GM19463 (cell line): ENCODE measurements at regions not wholly inside any gene's neighbourhood (a gene's known extent, or its start where the extent isn't known, plus 50 kb on each side); places are given as distances from the start of the nearest gene placed in this dataset.
"Not testable (repeated sequence)": the region's sequence is repeated elsewhere in the genome, so short reads cannot be mapped to it uniquely, and the experiment has no call there.

ENCODE experiments used
- ATAC-seq: cut with Tn5 transposase; IDR thresholded peaks from one replicate; pipeline ENCODE4 v1.9.1; 2021; ENCODE audit warnings: mild to moderate bottlenecking, moderate library complexity; ENCODE audit not compliant: unreplicated experiment

GRCh38 chr7:6882321-6882721 is 56.2 kb upstream of the CCZ1B start:
- ATAC-seq = not testable (repeated sequence)

DNA sequence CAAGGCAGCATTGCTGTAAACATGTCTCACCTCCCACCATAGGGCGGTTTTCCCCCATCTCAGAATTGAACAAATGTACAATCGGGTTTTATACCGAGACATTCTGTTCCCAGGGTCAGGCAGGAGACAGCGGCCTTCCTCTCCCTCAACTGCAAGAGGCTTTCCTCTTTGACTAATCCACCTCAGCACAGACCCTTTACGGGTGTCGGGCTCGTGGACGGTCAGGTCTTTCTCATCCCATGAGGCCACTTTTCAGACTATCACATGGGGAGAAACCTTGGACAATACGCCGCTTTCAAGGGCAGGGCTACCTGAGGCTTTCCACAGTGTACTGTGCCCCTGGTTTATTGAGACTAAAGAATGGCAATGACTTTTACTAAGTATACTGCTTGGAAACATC is 57.7 kb upstream of the CCZ1B start:
- not testable (repeated sequence) for ATAC-seq

DNA sequence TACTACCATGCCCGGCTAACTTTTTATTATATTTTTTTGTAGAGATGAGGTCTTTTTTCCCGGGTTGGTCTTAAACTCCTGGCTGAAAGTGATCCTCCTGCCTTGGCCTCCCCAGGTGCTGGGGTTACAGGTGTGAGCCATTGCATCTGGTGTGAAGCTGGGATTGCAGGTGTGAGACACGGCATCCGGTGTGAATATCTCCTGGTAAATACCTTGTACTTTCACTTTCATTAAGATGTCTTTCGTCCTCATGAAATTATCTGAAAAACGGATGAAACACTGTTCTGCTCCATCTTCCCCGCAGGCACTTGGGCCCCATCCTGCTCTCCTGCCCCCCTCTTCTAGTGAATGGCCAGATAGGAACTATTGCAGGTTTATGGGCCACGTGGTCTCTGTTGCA is 60.1 kb upstream of the CCZ1B start:
- ATAC-seq = no peak

DNA sequence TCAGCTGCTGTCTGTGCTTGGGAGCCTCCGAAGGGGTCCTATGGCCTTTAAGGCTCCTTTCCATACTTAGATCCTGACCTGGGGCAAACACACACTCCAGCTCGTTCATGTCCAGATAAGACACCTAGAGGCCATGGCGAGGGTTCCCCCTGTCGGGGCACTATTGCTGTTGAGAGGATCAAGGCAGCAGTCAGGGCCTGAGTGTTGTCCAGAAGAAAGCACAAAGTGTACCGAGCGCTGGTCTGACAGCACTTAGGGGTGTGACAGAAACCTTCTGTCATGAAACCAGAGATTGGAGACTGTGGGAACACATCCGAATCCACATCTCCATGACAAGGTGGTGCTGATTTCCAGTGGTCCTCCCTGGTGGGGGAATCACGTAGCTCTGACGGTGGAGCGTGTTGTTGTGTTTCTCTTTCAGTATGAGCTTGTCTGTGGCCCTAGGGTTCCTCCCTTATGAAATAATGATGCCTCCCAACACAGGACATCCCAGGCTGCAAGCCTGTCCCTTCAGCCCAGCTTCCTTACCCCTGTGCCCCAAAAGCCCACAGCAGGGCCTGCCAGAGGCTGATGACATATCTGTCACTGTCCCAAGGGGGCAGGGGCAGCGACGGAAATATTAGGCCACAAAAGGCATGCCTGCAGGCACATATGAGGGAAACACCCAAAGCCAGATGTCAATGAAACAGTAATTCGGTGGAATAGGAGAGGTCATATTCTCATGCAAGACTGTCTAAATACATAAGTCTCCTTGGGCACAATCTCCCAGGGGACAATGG is 62.4 kb upstream of the CCZ1B start:
- ATAC-seq = not testable (repeated sequence)

DNA sequence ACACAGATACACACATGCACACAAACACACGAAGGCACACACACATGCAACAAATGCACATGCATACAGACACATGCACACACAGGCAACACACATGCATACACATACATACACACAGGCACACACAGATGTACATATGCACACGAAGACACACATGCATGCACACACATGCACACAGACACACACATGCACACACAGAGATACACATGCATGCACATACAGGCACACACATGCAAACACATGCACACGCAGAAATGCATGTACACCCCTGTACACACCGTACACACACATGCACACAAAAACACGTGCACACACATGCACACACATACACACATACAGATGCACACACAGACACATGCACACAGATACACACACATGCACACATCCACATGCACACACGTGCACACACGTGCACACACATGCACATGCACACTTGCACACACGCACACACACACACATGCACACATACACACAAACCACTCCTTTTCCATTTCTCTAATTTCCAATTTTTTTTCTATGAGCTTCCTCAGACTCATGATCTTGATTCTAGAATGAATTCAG is 63.3 kb upstream of the CCZ1B start:
- no peak for ATAC-seq

GRCh38 chr7:6902097-6902518 is 76.0 kb upstream of the CCZ1B start:
- ATAC-seq = not testable (repeated sequence)

DNA sequence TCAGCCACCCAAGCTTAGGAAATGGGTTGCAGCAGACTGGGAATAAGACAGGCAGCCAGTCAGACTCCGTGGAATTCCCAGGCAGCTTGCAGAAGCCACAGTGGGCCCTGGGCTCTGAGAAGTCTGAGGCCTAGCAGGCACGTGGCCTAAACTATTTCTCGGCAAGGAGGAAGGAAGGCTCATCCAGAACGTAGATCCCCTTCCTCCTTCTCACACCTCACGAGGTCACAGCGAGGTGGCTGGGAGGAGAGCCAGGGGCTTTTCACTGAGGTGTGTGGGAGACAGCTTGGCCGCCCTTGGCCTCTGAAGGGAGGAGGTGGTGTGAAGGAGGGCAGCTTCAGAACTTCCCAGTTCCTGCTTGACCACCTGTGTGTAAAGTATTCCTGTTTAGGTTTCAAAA is 77.2 kb upstream of the CCZ1B start:
- not testable (repeated sequence) for ATAC-seq

- not testable (repeated sequence) for ATAC-seq
Observed at GRCh38 chr7:6903792-6904191, 77.7 kb upstream of the CCZ1B start.

- ATAC-seq = no peak
Observed at GRCh38 chr7:6917258-6917657, 91.2 kb upstream of the CCZ1B start.

- ATAC-seq = not testable (repeated sequence)
Observed at GRCh38 chr7:6919169-6919568, 93.1 kb upstream of the CCZ1B start.

DNA sequence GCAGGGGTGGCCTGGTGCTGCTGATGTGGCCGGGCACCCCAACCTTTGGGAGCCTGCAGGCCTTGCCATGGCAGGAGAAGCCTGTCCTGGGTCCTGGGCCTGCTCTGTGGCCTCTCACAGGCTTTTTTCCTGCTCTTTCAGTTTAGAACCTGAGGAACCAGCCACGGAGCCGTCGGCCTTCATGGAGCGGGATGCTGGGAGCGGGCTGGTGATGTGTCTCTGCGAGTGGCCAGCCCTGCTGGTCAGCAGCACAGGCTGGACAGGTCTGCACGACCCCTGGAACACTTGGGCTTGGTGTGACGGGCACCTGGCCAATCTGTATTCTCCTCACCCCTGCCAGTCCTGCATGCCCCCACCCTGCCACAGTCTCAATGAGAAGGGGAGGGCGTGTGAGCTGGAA is 98.4 kb upstream of the CCZ1B start:
- ATAC-seq = not testable (repeated sequence)

GRCh38 chr7:6926193-6927174 is 100.4 kb upstream of the CCZ1B start:
- ATAC-seq = not testable (repeated sequence)

- ATAC-seq = not testable (repeated sequence)
Observed at GRCh38 chr7:6927643-6928042, 101.6 kb upstream of the CCZ1B start.

- not testable (repeated sequence) for ATAC-seq
Observed at GRCh38 chr7:6929588-6929987, 103.5 kb upstream of the CCZ1B start.

DNA sequence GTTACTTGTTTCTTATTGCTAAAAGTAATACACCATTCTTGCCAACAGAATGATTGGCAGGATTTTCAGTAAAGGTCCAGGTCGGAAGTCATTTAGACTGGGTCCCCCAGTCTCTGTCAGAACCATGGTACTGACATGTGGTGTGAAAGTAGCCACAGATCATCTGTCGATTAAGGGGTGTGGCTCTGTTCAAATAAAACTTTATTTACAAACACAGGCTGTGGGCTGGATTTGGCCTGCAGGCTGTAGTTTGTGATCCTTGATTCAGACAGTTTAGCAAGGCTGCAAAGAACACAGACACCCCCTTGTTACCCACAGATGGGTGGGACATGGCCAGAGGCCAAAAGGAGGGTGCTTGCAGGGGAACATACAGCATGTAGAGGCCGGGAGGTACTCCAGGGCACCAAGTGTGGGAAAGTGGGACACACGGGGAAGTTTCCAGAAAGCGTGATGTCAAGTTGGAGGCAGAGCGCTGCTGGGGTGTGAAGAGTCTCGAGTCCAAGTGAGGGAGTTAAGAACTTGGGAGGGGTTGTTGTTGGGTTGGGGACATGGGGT is 104.1 kb upstream of the CCZ1B start:
- ATAC-seq = not testable (repeated sequence)

DNA sequence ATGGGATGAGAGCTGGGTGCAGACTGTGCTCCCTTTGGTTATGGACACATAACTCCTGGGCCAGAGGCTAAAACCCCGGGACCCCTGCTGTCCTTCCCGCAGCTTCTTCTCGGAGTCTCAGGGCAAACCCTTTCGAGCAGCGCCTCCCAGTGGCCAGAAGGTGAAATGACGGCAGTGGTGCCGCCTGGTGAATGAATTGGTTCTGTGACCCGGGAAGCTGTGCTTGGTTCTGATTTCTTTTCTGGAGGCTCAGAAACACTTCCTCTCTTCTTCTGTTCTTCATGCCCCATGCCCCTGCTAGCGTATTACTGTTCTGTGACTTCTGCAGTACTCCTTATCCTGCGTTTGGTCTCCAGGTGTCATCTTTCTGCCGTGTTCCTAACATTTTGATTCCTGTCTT is 104.7 kb upstream of the CCZ1B start:
- not testable (repeated sequence) for ATAC-seq

GRCh38 chr7:6931456-6931855 is 105.4 kb upstream of the CCZ1B start:
- not testable (repeated sequence) for ATAC-seq

GRCh38 chr7:6933954-6934632 is 108.0 kb upstream of the CCZ1B start:
- ATAC-seq = not testable (repeated sequence)

DNA sequence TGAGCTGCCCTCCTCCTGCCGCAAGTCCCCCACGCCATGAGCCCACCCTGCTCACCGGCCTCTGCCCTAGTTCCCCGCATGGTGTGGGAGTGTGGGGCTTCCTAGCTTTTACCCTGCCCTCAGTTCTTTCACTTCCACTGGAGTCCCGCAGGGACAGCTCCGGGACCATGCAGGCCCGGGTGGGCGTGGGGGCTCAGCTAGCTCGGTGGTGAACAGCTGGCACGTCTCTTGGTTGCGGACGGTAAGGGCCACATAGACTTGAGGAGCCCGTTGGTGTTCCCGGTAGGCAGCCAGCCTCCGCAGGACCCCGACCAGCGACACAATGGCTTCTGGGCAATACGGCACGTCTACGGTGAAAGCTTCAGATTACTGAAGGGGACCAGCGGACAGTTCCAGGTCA is 108.9 kb upstream of the CCZ1B start:
- no peak for ATAC-seq

DNA sequence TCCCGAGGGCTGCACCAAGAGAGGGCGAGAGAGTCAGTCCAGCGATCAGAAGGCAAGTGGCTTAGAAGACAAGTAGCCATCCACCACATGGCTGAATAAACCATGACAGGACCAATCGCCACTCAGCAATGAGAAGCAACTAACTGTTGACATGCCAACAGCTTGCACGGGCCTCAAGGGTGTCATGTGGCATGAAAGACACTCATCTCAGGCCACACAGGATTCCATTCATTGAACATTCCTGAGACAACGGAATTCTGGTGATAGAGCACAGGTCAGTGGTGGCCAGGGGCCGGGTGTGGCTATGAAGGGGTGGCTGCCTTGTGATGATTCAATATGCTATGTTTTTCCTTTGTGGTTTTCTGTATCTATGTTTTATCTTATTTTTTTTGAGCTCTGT is 110.6 kb upstream of the CCZ1B start:
- ATAC-seq = not testable (repeated sequence)
